ENCODE measurements at regions not wholly inside any gene's neighbourhood (a gene's known extent, or its start where the extent isn't known, plus 50 kb on each side); places are given as distances from the start of the nearest gene placed in this dataset.

DNA sequence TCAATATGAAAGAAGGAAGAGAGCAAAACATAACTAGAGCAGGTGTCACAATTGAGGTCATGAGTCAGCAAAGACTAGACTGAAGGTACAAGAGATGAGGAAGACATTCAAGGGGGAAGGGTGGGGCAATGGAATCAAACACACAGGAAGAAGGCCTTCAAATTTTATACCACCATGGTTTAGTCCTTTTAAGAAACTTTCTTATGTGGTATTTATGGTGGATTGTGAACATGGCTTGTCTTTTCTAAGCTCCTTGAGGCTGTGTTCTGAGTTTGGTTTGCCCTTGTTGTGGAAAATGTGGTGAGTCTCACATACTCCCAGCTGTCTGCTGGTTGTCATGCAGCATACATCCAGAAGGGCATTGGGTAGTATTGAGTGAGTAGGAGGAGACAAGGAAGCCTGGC, 62.1 kb downstream of the NABP1 start:
- H3K9me1 ChIP-seq (replicated peaks; ENCODE audit: control insufficient read depth, extremely low read depth, insufficient read depth, low read length), result no peaks in the 10 kb centered on the region
- H3K36me3 ChIP-seq (ENCODE audit: control insufficient read depth in 2 of 2, extremely low read depth in 1 of 2, insufficient read depth in 2 of 2, low read length in 2 of 2), result no peaks in the 10 kb centered on the region
- H3K27ac ChIP-seq (ENCODE audit: insufficient read depth, low read depth, low read length), result no peak overlapping the region
- dilution Hi-C loops (cut with MboI; ENCODE audit: extremely low pct_ligation_motif_present, low sequenced_read_pairs) (no loop called here), intact Hi-C loops (cut with micrococcal nuclease) (no loop called here)
- no peaks in the 10 kb centered on the region for H4K20me1 ChIP-seq (replicated peaks; ENCODE audit: control insufficient read depth, extremely low read depth, insufficient read depth, low read length)
- TF ChIP-seq JUN (IDR thresholded peaks at IDR 0.05; ENCODE audit: borderline replicate concordance, insufficient read depth, insufficient read length, low read depth) (no peak), FOS (IDR thresholded peaks at IDR 0.05; ENCODE audit: borderline replicate concordance, insufficient read depth, low read length) (no peak), GATA2 (IDR thresholded peaks at IDR 0.05; ENCODE audit: insufficient read depth, insufficient read length, low read depth, low read length) (no peak), MYC (IDR thresholded peaks at IDR 0.05; ENCODE audit: low read depth, low read length) (no peak), EZH2 (IDR thresholded peaks at IDR 0.05; ENCODE audit: borderline replicate concordance, low read depth, low read length, severe bottlenecking) (no peak), POLR2A (IDR thresholded peaks at IDR 0.05; ENCODE audit: low read depth, low read length) (no peak), POLR2AphosphoS5 (IDR thresholded peaks at IDR 0.05; ENCODE audit: insufficient read depth, low read depth, low read length) (no peak)
- TF ChIP-seq, protein P1, sequence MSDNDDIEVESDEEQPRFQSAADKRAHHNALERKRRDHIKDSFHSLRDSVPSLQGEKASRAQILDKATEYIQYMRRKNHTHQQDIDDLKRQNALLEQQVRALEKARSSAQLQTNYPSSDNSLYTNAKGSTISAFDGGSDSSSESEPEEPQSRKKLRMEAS (IDR thresholded peaks at IDR 0.05; ENCODE audit: insufficient read depth, insufficient read length), result no peak
- TF ChIP-seq, protein P2, sequence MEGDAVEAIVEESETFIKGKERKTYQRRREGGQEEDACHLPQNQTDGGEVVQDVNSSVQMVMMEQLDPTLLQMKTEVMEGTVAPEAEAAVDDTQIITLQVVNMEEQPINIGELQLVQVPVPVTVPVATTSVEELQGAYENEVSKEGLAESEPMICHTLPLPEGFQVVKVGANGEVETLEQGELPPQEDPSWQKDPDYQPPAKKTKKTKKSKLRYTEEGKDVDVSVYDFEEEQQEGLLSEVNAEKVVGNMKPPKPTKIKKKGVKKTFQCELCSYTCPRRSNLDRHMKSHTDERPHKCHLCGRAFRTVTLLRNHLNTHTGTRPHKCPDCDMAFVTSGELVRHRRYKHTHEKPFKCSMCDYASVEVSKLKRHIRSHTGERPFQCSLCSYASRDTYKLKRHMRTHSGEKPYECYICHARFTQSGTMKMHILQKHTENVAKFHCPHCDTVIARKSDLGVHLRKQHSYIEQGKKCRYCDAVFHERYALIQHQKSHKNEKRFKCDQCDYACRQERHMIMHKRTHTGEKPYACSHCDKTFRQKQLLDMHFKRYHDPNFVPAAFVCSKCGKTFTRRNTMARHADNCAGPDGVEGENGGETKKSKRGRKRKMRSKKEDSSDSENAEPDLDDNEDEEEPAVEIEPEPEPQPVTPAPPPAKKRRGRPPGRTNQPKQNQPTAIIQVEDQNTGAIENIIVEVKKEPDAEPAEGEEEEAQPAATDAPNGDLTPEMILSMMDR (IDR thresholded peaks at IDR 0.05; ENCODE audit: extremely low read depth in 1 of 2, insufficient read depth in 1 of 2, low read depth in 1 of 2, low read length in 2 of 2), result no peak
- ChIA-PET POLR2A (no interaction called here), CTCF (no interaction called here)
- H3K4me3 ChIP-seq (replicated peaks in 1 of 3; ENCODE audit: insufficient read depth in 1 of 3, low read depth in 1 of 3, low read length in 3 of 3), result no peak overlapping the region
- BruUV-seq (replicated peaks), result no TSS peak
- H3K79me2 ChIP-seq (ENCODE audit: control insufficient read depth, insufficient read depth, low read length), result no peaks in the 10 kb centered on the region
- no peaks in the 10 kb centered on the region for H3K9me3 ChIP-seq (replicated peaks; ENCODE audit: control insufficient read depth, insufficient read depth, low read length)
- no peak overlapping the region for H3K9ac ChIP-seq (replicated peaks; ENCODE audit: extremely low read depth, insufficient read depth, low read length)
- H3K4me1 ChIP-seq (ENCODE audit: control insufficient read depth, extremely low read depth, insufficient read depth, low read length), result no peaks in the 10 kb centered on the region
- H3K4me2 ChIP-seq (ENCODE audit: insufficient read depth, low read length), result no peak overlapping the region
- H2AFZ ChIP-seq (ENCODE audit: low read depth, low read length), result no peak overlapping the region
- DNase-seq (ENCODE audit: low read depth, low spot score) (no peak), FAIRE-seq (no peak)
- H3K27me3 ChIP-seq (ENCODE audit: control insufficient read depth in 2 of 2, insufficient read depth in 2 of 2, low read length in 2 of 2), result peaks cover 2% of the 10 kb centered on the region in 2 experiments
